HG02840 (cell line): ENCODE measurements at regions not wholly inside any gene's neighbourhood (a gene's known extent, or its start where the extent isn't known, plus 50 kb on each side); places are given as distances from the start of the nearest gene placed in this dataset.
"Not testable (repeated sequence)": the region's sequence is repeated elsewhere in the genome, so short reads cannot be mapped to it uniquely, and the experiment has no call there.

ENCODE experiments used
- ATAC-seq: cut with Tn5 transposase; IDR thresholded peaks from one replicate; pipeline ENCODE4 v1.9.1; 2021; ENCODE audit warnings: mild to moderate bottlenecking, moderate library complexity, moderate number of reproducible peaks; ENCODE audit not compliant: unreplicated experiment, low FRiP score

DNA sequence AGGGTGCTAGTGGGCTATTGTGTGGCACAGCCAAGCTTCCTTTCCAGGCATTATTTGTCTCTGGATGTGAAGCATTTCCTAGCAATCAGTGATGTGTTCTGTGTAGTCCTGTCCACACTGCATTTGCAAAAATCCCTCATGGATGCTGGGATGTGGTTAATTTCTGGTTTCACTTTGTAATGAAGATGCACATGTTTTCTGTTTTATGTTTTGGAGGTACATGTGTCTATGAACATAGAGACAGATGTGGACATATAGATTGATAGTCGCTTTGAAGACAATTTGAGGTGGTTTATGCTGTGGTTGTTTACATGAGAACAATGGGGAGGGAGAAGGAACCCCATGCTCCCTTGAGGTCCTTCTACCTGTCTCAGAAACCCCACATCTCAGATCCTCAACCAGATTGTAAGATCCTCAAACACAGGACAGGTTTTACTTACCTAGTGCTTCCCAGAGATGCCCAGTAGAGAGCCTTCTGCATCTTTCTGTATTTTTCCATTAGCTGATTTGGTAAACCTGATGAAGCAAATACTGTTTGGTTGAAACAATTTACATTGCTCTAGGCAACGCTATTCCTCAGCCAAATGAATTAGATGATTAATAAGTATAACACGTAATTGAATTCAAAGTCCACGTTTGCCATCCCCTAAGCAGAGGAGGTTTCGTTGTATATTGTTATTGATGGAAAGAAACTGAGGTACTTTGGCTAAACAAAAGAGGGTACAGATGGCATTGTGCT is 204.4 kb downstream of the SPP2 start:
- no peak for ATAC-seq

DNA sequence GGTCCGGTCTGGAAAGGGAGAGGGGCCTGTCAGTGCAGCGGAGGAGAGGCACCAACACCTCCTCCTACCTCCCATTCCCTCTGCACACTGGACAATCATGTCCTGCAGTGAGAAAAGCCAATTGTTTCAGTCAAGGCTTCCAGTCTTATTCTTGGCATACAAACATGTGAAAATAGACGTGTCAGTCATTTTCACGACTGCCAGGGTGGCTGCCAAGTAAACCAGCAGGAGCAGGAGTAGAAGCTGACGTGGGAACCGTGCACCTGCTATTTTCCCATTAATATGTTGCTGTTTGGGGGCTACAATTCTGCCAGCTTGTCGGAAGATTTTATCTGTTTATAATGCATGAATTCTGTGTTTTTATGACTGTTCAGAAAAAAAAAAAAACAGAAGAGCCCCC is 202.3 kb downstream of the SPP2 start:
- ATAC-seq: no peak

DNA sequence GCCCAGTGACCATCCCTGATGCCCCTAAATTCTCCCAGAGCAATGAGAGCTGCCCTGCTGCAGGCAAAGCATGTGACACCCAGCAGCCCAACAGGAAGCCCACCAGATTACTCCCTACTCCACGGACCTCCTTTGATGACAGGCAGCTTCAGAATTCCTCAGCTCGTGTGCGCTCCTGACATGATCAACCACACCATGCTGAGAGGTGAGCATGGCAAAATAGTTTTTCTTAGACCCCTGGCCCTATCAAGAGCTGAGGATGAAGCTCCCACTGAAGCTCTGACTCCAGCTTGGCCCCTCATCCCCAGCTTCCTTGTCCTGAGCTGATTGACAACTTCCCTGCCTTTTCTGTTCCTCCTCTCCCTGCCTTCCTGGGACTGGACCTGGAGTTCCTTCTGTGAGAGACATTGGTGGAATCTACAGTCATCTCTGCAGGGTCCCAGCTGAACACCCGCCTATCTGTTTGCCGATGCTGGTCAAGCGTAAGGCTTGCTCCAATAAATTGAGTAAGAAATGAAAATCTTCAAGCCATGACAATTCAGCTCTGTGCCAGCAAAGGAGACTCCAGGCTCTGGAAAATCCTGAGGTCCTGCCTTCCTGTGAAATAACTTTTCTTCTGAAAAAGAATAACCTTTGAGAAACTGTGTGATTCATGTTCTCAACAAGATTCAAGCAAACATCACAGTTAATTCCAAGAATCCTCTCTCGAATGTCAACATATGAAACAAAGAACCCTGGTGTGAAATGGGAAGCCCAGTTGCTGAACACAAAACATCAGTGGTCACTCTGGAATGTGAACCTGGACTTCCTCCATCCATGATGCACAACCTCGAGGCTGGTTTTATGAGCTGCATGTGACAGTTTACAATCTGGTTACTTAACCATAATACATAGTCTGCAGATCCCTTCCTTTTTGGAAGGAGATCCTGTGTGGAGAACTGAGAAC is 201.1 kb downstream of the SPP2 start:
- ATAC-seq: no peak

DNA sequence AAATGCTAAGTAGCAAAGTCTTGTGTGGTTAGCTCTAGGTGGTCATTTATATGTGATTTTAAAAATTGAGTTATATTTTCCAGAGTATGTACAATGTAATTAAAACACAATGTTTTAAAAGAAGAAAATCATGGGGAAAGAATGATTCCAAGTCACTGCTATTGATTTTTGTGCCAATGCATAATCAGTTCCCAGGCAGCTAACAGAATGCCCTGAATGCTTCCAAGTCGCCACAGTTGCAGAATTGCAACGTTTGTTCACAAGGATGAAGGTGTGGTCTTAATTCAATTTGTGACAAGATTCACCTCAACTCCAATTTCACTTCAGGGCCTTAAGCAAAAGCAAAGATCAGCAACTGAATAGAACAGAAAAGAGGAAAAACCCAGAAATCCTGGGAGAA is 200.4 kb downstream of the SPP2 start:
- ATAC-seq: no peak

DNA sequence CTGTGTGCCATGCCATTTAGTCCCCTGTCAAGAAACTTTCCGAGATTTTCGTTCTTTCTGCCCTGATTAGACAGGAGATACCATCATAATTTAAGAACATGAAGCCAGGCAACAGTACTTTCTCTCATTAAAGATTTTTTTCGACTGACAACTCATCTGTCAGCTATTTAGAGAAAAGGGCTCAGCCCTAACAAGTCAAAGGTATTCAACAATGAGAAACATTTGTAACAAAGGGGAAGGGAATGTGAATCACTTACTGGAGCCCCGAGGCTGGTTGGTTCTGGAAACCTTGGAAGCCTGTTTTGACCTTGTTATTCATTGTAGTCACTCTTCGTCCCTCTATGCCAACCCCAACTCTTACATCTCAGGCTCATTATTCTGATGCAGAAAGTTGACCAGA is 199.4 kb downstream of the SPP2 start:
- ATAC-seq: no peak

DNA sequence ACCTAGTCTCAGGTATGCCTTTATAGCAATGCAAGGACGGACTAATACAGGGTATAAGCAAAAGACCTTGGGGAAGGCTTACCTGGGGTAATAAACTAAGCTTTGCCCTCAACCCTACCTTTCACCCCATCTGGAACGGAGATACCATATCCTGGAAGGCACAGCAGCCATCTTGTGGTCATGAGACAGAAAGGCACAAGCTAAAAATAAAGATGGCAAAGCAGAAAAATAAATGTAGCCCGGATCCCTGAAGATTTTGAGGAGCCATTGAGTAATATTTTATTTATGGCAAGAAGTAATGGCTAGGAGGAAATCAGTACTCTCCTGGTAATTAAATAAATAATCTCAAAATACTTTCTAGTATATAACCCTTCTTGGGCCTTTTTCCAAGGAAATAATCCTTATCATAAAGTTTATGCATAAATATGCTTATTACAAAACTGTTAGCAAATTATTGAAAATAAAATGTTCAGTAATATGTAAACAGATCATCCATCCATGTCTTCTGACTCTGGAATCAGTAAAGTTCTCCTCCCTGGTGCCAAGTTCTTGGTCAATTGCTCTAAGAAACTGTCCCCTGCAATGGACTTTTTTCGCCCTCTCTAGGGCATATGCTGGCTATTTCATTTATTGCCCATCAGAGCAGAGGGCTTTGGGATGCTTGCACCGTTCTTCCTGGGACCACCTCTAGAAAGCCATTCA is 198.7 kb downstream of the SPP2 start:
- ATAC-seq: no peak

DNA sequence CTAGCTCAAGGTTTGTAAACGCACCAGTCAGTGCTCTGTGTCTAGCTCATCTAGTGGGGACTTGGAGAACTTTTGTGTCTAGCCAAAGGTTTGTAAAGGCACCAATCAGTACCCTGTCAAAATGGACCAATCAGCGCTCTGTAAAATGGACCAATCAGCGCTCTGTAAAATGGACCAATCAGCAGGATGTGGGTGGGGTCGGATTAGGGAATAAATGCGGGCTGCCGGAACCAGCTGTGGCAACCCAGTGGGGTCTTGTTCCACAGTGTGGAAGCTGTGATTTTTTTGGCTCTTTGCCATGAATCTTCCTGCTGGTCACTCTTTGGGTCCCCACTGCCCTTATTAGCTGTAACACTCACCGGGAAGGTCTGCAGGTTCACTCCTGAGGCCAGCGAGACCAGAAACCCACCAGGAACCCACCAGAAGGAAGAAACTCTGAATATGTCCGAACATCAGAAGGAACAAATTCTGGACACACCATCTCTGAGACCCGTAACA is 197.8 kb downstream of the SPP2 start:
- ATAC-seq: not testable (repeated sequence)

DNA sequence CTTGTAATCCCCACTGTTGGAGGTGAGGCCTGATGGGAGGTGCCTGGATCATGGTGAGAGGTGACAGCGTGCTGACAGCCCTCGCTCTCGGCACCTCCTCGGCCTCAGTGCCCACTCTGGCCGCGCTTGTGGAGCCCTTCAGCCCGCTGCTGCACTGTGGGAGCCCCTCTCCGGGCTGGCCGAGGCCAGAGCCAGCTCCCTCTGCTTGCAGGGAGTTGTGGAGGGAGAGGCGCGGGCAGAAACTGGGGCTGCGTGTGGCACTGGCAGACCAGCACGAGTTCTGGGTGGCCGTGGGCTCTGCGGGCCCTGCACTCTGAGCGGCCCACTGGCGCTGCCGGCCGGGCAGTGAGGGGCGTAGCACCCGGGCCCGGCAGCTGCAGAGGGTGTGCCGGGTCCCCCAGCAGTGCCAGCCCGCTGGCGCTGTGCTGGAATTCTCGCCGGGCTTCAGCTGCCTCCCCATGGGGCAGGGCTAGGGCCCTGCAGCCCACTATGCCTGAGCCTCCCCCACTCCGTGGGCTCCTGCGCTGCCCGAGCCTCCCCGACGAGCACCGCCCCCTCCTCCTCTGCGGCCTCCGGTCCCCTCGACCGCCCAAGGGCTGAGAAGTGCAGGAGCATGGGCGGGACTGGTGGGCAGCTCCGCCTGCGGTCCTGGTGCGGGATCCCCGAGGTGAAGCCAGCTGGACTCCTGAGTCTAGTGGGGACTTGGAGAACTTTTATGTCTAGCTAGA is 197.1 kb downstream of the SPP2 start:
- no peak for ATAC-seq

DNA sequence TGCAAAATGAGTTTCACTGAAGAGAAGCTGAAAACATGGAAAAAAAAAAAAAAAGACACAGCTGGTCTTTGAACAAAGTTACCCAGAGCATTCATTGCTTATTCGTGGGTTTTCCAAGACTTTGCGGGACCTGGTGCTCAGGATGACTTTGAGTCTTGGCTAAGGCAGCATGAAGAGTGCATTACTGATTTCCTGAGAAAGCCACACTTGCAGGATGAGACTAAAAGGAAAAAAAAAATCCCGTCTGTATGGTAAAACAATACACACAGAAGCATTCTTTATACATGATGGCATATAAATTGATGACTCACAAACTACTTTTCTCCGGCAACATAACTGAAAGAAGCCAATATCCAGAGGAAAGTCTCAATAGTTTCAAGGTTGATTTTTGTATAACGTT is 195.4 kb downstream of the SPP2 start:
- ATAC-seq: no peak

DNA sequence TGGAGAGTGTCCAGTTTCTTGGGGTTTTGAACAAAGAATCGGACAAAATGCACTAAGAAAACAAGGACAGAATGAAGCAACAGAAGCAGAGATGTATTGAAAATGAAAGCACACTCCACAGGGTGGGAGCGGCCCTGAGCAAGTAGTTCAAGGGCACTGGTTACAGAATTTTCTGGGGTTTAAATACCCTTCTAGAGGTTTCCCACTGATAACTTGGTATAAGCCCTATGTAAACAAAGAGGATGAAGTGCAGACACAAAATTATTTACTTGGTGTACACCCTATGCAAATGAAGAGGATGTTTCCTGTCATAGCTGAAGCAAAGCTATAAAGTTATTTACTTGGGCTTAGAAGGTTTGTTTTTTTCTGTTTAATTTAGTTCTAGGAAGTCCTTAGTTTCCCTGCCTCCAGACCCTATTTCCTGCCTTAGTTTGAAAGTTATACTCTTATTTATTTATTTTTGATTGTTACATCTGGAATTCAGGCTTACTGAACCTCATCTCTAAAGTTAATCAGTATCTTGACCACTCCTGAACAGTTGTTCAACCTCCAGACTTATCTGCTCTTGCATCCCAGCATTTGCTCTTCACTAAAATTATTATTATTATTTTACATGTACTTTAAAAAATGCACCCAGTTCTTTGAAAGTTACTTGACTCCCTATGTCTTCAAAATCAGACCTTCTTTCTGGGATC is 193.5 kb downstream of the SPP2 start:
- ATAC-seq: no peak

DNA sequence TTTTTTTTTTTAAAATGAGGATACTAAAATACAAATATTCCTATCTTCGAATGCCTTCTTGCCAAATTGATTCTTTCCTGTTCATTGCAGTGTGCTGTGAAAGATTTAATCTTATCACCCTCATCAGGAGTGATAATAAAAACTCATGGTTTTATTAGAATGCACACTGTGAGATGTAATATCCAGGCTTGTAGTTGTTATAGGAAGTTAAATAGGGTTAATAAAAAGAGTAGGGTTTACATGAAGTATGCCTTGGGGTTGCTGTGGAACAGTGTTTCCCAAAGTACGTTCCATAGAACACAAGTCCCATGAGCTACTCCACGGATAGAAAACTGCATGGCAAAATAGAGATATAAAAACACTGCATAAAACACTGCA is 191.9 kb downstream of the SPP2 start:
- no peak for ATAC-seq

DNA sequence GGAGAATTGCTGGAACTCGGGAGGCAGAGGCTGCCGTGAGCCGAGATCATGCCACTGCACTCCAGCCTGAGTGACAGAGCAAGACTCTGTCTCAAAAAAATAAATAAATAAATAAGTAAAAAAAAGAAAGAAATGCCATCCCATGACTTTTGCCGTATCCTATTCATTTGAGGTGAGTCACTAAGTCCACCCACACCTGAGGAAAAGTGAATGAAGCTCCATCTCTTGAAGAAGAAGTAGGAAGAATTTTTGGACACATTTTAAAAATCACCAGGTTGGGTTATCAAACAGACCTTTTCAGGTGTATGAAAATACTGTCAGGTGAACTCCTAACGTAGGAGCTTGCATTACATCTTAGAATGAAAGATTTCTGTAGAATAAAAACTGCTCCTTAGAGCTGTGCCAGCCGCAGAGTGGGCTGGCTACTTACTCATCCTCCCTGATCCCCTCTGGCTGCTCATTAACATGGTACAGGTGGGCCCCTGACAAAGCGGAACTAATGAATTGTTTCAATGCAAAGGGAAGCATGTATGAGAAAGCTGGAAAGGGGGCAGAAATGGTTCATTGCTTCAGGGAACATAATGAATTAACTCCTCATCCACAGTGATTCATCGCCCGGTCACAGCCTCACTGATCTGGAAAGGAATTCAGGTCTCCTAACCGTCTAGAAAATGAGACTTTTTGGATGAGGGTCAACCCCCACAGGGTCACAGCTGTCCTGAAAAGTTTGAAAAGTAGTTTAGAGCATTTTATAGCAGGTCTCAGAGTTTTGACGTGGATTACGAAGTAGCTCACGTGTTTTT is 191.4 kb downstream of the SPP2 start:
- no peak for ATAC-seq

DNA sequence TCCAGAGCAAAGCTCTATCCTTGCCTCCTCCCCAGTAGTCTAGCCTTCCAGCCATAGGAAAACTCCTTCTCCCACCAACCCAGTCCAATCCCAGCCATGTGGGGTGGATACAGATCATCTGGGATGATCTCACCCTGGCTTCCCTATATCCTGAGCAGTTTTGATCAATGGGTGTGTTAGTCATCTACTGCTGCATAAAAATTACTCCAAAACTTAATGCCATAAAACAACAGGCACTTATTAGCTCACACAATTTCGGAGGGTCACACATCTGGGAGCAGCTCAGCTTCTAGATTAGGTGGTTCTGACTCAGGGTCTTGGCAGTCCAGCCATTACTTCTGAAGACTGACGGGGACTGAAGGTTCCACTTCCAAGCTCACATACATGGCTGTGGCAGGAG is 190.4 kb downstream of the SPP2 start:
- no peak for ATAC-seq

DNA sequence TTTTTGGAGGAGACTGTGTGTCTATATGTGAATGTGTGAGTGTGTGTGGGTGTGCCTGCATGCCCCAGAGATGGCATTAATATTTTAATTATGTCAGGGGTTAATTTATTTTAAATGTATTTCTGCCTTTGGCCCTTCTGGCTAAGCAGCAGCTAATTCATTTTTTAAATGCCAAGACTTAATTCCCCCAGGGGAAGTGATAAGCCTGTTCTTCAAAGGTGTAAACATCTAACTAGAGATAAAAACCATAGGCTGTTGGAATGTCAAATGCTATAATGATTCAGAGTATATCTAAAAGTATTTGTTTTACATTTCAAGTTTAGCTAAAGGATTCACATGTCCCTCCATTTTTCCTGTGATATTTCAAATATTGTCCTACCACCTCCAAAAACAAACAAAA is 184.7 kb downstream of the SPP2 start:
- ATAC-seq: no peak

DNA sequence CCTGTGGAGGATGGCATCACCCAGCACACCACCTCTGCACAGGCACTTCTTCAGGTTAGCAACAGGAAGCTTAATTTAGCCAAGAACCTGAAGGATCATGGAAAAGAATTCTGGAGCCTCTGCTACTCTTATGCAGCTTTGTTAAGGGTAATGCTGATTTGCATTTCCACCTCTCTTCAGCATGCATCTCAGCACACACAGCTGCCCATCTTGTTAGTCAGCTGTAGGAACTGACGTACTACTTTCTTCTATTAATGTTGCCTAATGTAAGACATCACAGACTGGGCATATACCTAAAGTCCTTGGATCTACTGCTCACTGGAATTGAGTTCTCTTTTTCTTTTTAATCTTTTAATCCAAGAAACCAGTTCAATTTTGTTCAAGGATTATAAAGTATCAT is 181.0 kb downstream of the SPP2 start:
- no peak for ATAC-seq

DNA sequence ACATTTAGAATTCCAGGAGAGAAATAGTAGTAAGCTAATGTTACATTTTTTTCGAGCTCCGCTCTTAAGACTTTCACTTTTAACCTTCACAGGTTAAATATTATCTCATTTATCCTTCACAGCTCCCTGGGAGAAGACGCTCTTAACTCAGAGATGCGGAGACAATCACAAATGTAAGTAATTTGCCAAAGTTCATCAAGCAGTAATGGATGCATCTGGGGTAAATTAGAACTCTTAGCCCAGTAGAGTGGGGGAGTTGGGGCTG is 168.5 kb downstream of the SPP2 start:
- no peak for ATAC-seq

DNA sequence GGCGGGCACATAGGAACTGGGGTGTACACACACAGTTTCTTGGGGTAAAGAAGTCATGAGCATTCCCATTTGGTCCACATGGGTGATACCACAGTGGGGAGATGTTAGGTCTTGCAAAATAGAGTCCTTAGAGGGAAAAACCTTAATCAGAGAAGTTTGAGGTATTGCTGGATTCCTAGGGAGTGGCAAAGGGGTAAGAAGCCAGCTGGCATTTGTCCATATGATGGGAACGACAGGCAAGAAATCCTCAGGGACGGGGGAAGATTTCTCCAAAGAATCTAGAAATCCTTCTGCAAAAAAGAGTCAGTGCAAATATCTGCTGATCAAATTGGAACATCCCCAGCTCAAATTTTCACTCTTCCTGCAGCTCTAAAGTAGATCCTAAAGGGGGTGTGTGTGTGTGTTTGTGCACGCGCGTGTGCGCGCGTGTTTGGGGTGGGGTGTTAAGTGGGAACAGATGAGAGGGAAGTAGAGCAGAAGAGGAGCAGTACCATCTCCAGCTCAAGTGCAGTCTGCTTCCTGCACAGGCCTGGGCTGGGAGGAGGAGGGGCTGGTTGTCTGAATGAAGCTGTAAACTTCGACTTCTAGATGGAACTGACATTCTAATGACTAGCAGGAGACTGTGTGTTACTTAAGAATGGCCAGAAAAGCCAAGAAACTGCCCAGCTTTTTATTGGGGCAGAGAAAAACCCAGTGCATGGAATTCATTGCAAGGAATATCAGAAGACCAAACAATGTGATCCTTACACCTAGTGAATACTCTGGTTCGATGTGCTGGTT is 168.0 kb downstream of the SPP2 start:
- ATAC-seq: no peak

DNA sequence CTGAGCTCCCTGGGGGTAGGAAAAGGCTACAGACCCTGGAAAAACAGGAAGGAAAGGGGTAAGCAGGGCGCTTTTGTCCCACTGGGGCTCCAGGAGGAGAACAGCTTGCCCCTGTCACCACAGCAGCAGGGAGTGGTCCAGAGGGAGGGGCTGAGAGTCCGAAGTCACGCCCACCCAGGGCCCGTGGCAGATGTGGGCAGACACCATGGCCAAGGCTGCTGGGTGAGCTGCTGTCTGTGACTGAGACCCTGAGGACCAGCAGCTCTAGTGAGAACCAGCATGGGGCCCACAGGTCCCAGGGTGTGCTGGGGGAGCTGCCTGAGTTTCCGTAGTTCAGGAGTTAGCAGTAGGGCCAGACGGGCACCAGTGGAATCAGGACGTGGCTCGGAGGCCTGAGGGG is 162.0 kb downstream of the SPP2 start:
- ATAC-seq: no peak

DNA sequence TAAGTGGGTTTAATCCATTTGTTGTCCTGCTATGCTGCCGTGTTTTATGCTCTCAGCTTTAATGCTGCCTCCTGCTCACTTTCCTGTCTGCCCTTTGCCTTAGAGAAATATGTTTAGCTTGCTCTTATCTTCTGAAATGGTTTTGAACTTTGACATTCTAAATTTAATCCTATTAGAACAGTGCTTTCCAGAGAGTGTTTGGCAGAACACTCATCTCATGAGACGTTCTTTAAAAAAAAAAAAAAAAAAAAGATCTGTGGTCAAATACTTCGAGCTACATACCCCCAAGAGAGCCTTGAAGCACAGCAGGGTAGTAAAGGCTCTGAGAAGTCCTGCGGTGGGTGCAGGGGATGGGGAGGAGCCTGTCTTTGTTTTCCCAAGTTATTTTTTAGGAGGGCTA is 161.3 kb downstream of the SPP2 start:
- no peak for ATAC-seq
